ENCODE measurements at regions not wholly inside any gene's neighbourhood (a gene's known extent, or its start where the extent isn't known, plus 50 kb on each side); places are given as distances from the start of the nearest gene placed in this dataset.

DNA sequence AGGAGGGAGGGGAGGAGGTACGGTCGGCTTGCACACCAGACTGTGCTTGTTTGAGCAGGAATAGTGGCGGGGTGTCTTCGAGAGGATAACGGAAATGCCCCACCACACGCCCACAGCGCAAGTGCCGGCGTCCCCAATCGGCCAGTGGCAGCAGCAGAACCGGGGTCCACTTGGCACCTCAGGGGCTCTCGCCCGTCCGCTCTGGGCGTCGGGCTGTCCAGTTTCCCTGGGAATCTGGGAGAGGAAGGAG is 53.7 kb downstream of the CCDC54 start:
- Histone ChIP-seq H3K9ac (replicated peaks in 1 of 4; ENCODE audit: extremely low read depth in 1 of 4, low read depth in 3 of 4, low read length in 3 of 4) (peak overlapping the region; percentile 18 to 90 (median 72); a peak in 6 of 7 replicates), H2AFZ (ENCODE audit: low read length) (0 out of 2 replicates have a peak overlapping the region, but pooled peaks have one; percentile 61), H3K4me3 (ENCODE audit: extremely low read depth in 1 of 4, insufficient read depth in 2 of 4, low read depth in 3 of 4, low read length in 4 of 4) (peak overlapping the region; percentile 57 to 76 (median 71))

More for the DNA sequence above, 53.7 kb downstream of the CCDC54 start:
- no peak for TF ChIP-seq GTF2F1 (IDR thresholded peaks at IDR 0.05; ENCODE audit: borderline replicate concordance, low read depth, low read length)
- TF ChIP-seq TAF1 (IDR thresholded peaks at IDR 0.05; ENCODE audit: low read depth, low read length) = peak; percentile 29; the same call in 1 of the 2 replicates
- peak; percentile 34 for TF ChIP-seq RNF2 (IDR thresholded peaks at IDR 0.05; ENCODE audit: borderline replicate concordance, low read depth, low read length, missing control alignments, poor library complexity, severe bottlenecking)
- TF ChIP-seq CTBP2 (IDR thresholded peaks at IDR 0.05; ENCODE audit: borderline replicate concordance, insufficient read depth, insufficient read length, low read length) = no peak
- TF ChIP-seq SAP30 (IDR thresholded peaks at IDR 0.05; ENCODE audit: insufficient read depth, insufficient replicate concordance, low read length) = no peak
- TF ChIP-seq, protein P1, sequence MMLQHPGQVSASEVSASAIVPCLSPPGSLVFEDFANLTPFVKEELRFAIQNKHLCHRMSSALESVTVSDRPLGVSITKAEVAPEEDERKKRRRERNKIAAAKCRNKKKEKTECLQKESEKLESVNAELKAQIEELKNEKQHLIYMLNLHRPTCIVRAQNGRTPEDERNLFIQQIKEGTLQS (IDR thresholded peaks at IDR 0.05; ENCODE audit: insufficient read depth, low read depth, low read length) = no peak
- TF ChIP-seq, protein P2, sequence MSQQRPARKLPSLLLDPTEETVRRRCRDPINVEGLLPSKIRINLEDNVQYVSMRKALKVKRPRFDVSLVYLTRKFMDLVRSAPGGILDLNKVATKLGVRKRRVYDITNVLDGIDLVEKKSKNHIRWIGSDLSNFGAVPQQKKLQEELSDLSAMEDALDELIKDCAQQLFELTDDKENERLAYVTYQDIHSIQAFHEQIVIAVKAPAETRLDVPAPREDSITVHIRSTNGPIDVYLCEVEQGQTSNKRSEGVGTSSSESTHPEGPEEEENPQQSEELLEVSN (IDR thresholded peaks at IDR 0.05) = 0 out of 2 replicates have a peak, but pooled peaks have one; percentile 39
- TF ChIP-seq POU5F1 (IDR thresholded peaks at IDR 0.05; ENCODE audit: low read depth, low read length) = no peak
- no peak for TF ChIP-seq ASH2L (IDR thresholded peaks at IDR 0.05; ENCODE audit: low read length)
- peak; percentile 16 for TF ChIP-seq TAF7 (optimal IDR thresholded peaks at IDR 0.05; ENCODE audit: borderline replicate concordance, low read depth, low read length)
- TF ChIP-seq SUZ12 (IDR thresholded peaks at IDR 0.05; ENCODE audit: low read length) = peak; percentile 16; the same call in 1 of the 2 replicates
- Histone ChIP-seq H3K79me2 (ENCODE audit: control insufficient read depth in 1 of 2, insufficient read depth in 2 of 2, low read length in 2 of 2) (no peaks in the 10 kb centered on the region), H3K23ac (ENCODE audit: insufficient read length) (no peak overlapping the region), H3K4me1 (replicated peaks in 1 of 4; ENCODE audit: control insufficient read depth in 3 of 4, insufficient read depth in 4 of 4, low read length in 3 of 4) (peaks cover 0 to 7% (median 5%) of the 10 kb centered on the region in 4 experiments; a peak in 5 of 7 replicates), H2AK5ac (ENCODE audit: low read depth, low read length) (no peak overlapping the region), H4K20me1 (replicated peaks in 1 of 2; ENCODE audit: control insufficient read depth in 1 of 2, insufficient read depth in 2 of 2, low read length in 2 of 2) (no peaks in the 10 kb centered on the region), H3K9me3 (ENCODE audit: insufficient read depth in 2 of 2, low read depth in 1 of 2, low read length in 1 of 2) (no peaks in the 10 kb centered on the region), H4K5ac (ENCODE audit: insufficient read length, low read depth, low read length) (no peak overlapping the region), H3K4me2 (ENCODE audit: insufficient read depth in 1 of 2, low read depth in 2 of 2, low read length in 2 of 2) (peak overlapping the region; percentile 91 to 98), H3K14ac (ENCODE audit: insufficient read length) (no peak overlapping the region), H3K18ac (ENCODE audit: extremely low read depth, low read length) (0 out of 2 replicates have a peak overlapping the region, but pooled peaks have one; percentile 66), H2BK5ac (ENCODE audit: low read depth, low read length) (no peak overlapping the region), H3K56ac (replicated peaks; ENCODE audit: insufficient read length, low read depth, low read length) (no peak overlapping the region), H3K27ac (ENCODE audit: low read depth, low read length) (no peak overlapping the region), H2BK12ac (ENCODE audit: low read depth, low read length) (no peak overlapping the region; the same call in 1 of the 2 replicates), H3K27me3 (replicated peaks in 1 of 4; ENCODE audit: control insufficient read depth in 3 of 4, extremely low read depth in 1 of 4, insufficient read depth in 3 of 4, low read length in 3 of 4) (peaks cover 0 to 17% (median 12%) of the 10 kb centered on the region in 4 experiments; a peak in 6 of 7 replicates), H2BK120ac (replicated peaks; ENCODE audit: low read depth, low read length) (no peak overlapping the region), H3K36me3 (ENCODE audit: control insufficient read depth in 2 of 4, insufficient read depth in 4 of 4, low read length in 3 of 4) (no peaks in the 10 kb centered on the region), H2BK20ac (ENCODE audit: low read length) (no peak overlapping the region), H3K23me2 (ENCODE audit: low read depth, low read length) (peaks cover 12% of the 10 kb centered on the region; the same call in 1 of the 2 replicates), H4K91ac (replicated peaks; ENCODE audit: insufficient read length, low read length) (no peak overlapping the region), H3K79me1 (ENCODE audit: low read depth, low read length) (no peaks in the 10 kb centered on the region), H3K4ac (replicated peaks; ENCODE audit: insufficient read length, low read depth, low read length) (no peak overlapping the region), H2BK15ac (ENCODE audit: low read length) (no peak overlapping the region), H4K8ac (ENCODE audit: extremely low read depth, insufficient read depth, low read length) (peak overlapping the region; percentile 98)
- WGBS, 2 experiments (ENCODE audit: extremely low coverage in 1 of 2, insufficient coverage in 1 of 2, insufficient read length in 1 of 2, insufficient replicate concordance in 2 of 2, low coverage in 1 of 2, low lambda C conversion rate in 2 of 2, missing lambda C conversion rate in 1 of 2) = 6% methylated on average over 16 of the region's 16 CpGs; no CpG with 5 or more reads in 1 of the 2 experiments
- ChIA-PET CTCF (ENCODE audit: partially characterized antibody) (interaction anchor here (0.7 to 6.0 kb wide), 17 partner anchors 9 to 306 kb away, joined by 3 to 51 read pairs (median 6); no protein-coding TSS in a partner anchor), POLR2A (ENCODE audit: partially characterized antibody) (interaction anchor here (0.6 to 2.2 kb wide), 19 partner anchors 9 to 173 kb away, joined by 3 to 7 read pairs (median 3); partner anchors contain the start of gene BBX)
- DNase-seq (ENCODE audit: low read depth in 1 of 2, low spot score in 2 of 2) = no peak
- no peak for FAIRE-seq

All from H1 (cell line).